Right atrium auricular region (tissue), 2 donors: ENCODE measurements at regions not wholly inside any gene's neighbourhood (a gene's known extent, or its start where the extent isn't known, plus 50 kb on each side); places are given as distances from the start of the nearest gene placed in this dataset.
"Not testable (repeated sequence)": the region's sequence is repeated elsewhere in the genome, so short reads cannot be mapped to it uniquely, and the experiment has no call there.

ENCODE experiments used
- DNase-seq: peaks from one replicate; pipeline ENCODE4 v3.0.0-alpha.2; 2019; ENCODE audit warnings: low spot score
- H3K27ac ChIP-seq, 2 donors: fragments of 200-600 bp; sonication (generic); 1 replicate in 1 of 2; 2 replicates in 1 of 2; pipeline ENCODE4 v1.5.1; 2016 to 2019
- H3K27me3 ChIP-seq, 2 donors: fragments of 200-600 bp; sonication (generic); one replicate each; pipeline versions ENCODE4 v1.5.1 to v1.6.0; 2017 to 2019
- H3K36me3 ChIP-seq: fragments of 200-600 bp; sonication (generic); one replicate; pipeline ENCODE4 v1.5.1; 2016
- H3K4me1 ChIP-seq, 2 donors: fragments of 200-600 bp; sonication (generic); one replicate each; pipeline versions ENCODE4 v1.5.1 to v1.6.0; 2017 to 2019
- H3K4me3 ChIP-seq, 2 donors: fragments of 200-600 bp; sonication (generic); 1 replicate in 1 of 2; 2 replicates in 1 of 2; pipeline ENCODE4 v1.5.1; 2017 to 2019; ENCODE audit warnings: mild to moderate bottlenecking in 1 of 2, moderate library complexity in 1 of 2
- H3K9me3 ChIP-seq, 2 donors: fragments of 200-600 bp; sonication (generic); one replicate each; pipeline ENCODE4 v1.5.1; 2019
- TF ChIP-seq, protein P1 (sequence below), 2 donors: fragments of 200-600 bp; sonication (generic); IDR thresholded peaks; one replicate each; pipeline ENCODE4 v1.5.1; 2019; ENCODE audit warnings: antibody characterized with exemption in 2 of 2

DNA sequence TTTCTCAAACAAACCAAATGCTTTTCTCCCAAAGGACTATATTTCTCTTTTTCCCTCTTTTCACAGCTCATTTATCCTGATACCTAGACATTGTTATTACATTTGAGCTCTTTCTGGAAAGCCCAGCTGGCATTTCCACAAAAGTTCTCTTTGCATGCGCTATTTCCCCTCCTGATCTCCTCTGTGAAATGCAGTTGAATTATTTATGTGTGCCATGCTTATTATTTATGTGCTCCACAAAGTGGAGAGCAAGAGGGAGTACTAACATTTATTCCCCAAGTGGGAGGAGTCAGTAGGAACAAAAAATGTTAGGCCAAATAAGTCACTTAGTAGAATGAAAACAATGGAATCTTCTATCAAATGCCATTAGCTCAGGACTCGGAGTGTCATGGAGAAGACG, 626.6 kb upstream of the IGFBP7 start:
- DNase-seq: no peak
- Histone ChIP-seq H3K36me3 (no peaks in the 10 kb centered on the region), H3K4me3 (no peak overlapping the region), H3K27ac (no peak overlapping the region), H3K4me1 (peaks cover 0 to 7% of the 10 kb centered on the region in 2 donors), H3K9me3 (no peaks in the 10 kb centered on the region), H3K27me3 (no peaks in the 10 kb centered on the region)
- TF ChIP-seq, protein P1, sequence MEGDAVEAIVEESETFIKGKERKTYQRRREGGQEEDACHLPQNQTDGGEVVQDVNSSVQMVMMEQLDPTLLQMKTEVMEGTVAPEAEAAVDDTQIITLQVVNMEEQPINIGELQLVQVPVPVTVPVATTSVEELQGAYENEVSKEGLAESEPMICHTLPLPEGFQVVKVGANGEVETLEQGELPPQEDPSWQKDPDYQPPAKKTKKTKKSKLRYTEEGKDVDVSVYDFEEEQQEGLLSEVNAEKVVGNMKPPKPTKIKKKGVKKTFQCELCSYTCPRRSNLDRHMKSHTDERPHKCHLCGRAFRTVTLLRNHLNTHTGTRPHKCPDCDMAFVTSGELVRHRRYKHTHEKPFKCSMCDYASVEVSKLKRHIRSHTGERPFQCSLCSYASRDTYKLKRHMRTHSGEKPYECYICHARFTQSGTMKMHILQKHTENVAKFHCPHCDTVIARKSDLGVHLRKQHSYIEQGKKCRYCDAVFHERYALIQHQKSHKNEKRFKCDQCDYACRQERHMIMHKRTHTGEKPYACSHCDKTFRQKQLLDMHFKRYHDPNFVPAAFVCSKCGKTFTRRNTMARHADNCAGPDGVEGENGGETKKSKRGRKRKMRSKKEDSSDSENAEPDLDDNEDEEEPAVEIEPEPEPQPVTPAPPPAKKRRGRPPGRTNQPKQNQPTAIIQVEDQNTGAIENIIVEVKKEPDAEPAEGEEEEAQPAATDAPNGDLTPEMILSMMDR (IDR thresholded peaks at IDR 0.05): no peak

DNA sequence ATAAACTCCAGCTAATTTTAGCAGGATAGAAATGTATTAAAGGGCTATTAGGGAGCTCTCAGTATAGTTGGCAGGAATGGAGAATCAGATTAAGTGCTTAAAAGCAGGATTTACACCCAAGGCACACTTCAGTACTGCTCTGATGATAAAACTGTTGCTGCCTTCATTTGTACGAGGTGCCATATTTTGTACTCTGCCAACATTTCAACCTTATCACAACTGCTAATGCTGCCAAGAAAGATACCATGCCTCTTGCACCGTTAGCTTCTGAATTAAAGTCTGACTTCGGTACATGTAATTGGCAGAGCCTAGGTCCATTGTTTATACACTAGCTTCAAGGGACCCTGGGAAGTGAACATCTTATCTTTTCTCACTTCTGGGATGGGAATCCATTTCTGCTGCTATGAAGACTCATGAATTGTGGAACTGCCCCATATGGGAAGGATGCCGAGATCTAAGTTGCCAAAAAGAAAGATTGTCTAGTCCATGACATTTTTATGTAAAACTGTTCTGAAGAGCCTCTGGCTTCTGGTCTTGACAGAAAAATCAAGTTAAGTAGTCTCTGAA, 624.0 kb upstream of the IGFBP7 start:
- Histone ChIP-seq H3K36me3 (no peaks in the 10 kb centered on the region), H3K4me1 (peaks cover 0 to 7% of the 10 kb centered on the region in 2 donors), H3K9me3 (no peaks in the 10 kb centered on the region), H3K27ac (no peak overlapping the region), H3K4me3 (no peak overlapping the region), H3K27me3 (no peaks in the 10 kb centered on the region)
- TF ChIP-seq, protein P1 (IDR thresholded peaks at IDR 0.05): no peak
- DNase-seq: no peak

DNA sequence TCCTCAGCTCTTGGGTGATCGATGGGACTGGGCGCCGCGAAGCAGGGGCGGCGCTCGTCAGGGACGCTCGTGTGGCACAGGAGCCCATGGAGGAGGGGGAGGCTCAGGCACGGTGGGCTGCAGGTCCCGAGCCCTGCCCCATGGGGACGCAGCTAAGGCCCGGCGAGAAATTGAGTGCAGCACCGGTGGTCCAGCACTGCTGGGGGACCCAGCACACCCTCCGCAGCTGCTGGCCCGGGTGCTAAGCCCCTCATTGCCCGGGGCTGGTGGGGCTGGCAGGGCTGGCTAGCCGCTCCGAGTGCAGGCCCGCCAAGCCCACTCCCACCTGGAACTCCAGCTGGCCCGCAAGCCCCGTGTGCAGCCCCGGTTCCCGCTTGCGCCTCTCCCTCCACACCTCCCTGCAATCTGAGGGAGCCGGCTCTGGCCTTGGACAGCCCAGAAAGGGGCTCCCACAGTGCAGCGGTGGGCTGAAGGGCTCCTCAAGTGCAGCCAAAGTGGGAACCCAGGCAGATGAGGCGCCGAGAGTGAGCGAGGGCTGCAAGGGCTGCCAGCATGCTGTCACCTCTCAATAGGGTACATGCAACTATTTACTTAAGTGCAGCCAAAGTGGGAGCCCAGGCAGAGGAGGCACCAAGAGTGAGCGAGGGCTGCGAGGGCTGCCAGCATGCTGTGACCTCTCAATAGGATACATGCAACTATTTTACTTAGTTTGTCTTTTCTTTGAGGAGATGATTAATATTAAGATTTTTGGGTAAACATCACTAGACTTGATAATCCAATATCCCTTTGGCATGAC, 619.8 kb upstream of the IGFBP7 start:
- not testable (repeated sequence) for H3K9me3 ChIP-seq, H3K4me1 ChIP-seq, DNase-seq, H3K4me3 ChIP-seq, H3K27ac ChIP-seq, H3K27me3 ChIP-seq, H3K36me3 ChIP-seq

DNA sequence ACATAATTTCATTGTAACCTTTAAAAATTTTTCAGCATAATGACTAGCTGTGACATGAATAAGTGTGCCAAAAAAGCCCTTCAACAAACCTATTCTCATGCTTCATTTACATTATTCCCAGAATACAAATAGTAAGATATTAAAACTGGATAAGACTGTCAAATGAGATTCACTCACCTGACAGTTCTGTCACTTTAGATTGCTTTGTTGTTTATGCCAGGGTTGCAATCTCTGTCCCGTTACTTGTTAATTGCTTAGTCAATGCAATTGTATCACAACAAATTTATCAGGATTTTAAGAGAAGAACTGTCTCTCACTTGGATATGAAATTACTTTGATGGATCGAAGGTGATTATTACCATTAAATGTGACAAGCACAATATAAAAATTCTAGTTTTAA, 616.0 kb upstream of the IGFBP7 start:
- H3K4me3 ChIP-seq: no peak overlapping the region
- no peaks in the 10 kb centered on the region for H3K36me3 ChIP-seq
- DNase-seq: no peak
- H3K9me3 ChIP-seq: no peaks in the 10 kb centered on the region
- TF ChIP-seq, protein P1 (IDR thresholded peaks at IDR 0.05): no peak
- no peaks in the 10 kb centered on the region for H3K4me1 ChIP-seq
- no peak overlapping the region for H3K27ac ChIP-seq
- H3K27me3 ChIP-seq: no peaks in the 10 kb centered on the region

DNA sequence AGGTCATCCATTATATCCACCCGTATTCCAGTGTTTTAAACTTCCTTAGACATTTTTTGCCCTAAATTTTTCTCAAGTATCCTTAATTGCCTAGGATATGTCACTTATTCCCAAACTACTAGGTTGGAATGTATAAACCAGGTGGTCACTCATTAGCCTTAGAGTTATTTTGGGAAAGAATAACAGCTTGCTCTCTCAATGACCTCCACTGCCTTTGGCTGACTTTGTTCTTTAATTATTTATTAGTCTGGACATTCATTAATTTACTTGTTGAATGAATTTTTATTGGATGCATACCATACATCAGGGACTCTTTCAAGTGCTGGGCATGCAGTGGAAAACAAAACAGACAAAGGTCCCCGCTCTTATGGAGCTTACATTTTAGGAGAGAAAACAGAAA, 609.3 kb upstream of the IGFBP7 start:
- no peaks in the 10 kb centered on the region for H3K4me1 ChIP-seq
- H3K36me3 ChIP-seq: no peaks in the 10 kb centered on the region
- no peaks in the 10 kb centered on the region for H3K27me3 ChIP-seq
- no peaks in the 10 kb centered on the region for H3K9me3 ChIP-seq
- no peak overlapping the region for H3K4me3 ChIP-seq
- H3K27ac ChIP-seq: no peak overlapping the region
- DNase-seq: no peak
- TF ChIP-seq, protein P1 (IDR thresholded peaks at IDR 0.05): no peak

DNA sequence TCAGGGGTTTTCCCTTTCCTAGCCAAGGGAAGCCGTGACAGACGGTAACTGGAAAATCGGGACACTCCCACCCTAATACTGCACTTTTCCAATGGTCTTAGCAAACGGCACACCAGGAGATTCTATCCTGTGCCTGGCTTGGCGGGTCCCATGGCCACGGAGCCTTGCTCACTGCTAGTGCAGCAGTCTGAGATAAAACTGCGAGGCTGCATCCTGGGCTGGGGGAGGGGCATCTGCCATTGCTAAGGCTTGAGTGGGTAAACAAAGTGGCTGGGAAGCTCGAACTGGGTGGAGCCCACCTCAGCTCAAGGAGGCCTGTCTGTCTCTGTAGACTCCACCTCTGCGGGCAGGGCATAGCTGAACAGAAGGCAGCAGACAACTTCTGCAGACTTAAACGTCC, 604.1 kb upstream of the IGFBP7 start:
- H3K27ac ChIP-seq, H3K27me3 ChIP-seq, H3K4me3 ChIP-seq, H3K9me3 ChIP-seq, DNase-seq, H3K36me3 ChIP-seq, H3K4me1 ChIP-seq: not testable (repeated sequence)

DNA sequence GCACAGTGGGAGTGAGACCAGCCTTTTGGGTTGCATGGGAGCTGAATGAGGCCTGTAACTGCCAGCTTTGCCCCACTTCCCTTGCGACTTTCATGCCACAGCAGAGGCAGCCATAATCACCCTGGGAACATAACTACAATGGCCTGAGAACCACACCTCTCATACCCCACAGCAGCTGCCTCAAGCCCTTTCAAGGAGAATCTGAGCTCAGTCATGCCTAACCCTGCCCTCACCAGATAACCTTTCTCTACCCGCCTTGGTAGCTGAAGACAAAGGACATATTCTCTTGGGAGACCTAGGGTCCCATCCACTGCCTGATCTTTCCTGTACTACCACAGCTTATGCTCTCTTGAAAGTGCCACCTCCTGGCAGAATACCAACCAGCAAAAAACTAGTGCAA, 599.9 kb upstream of the IGFBP7 start:
- Histone ChIP-seq H3K9me3 (no peaks in the 10 kb centered on the region), H3K27me3 (no peaks in the 10 kb centered on the region), H3K4me1 (no peaks in the 10 kb centered on the region), H3K4me3 (no peak overlapping the region), H3K36me3 (no peaks in the 10 kb centered on the region), H3K27ac (no peak overlapping the region)
- DNase-seq: no peak
- TF ChIP-seq, protein P1 (IDR thresholded peaks at IDR 0.05): no peak
